Mucosa of stomach (tissue), 1 donor: ENCODE measurements at regions not wholly inside any gene's neighbourhood (a gene's known extent, or its start where the extent isn't known, plus 50 kb on each side); places are given as distances from the start of the nearest gene placed in this dataset.

Experiments
- H3K27me3 ChIP-seq: one replicate; pipeline ENCODE4 v1.7.0; 2013; ENCODE audit warnings: mild to moderate bottlenecking, low read length; ENCODE audit not compliant: control insufficient read depth, insufficient read depth
- H3K36me3 ChIP-seq: one replicate; pipeline ENCODE4 v1.7.0; 2013; ENCODE audit warnings: low read length; ENCODE audit not compliant: control insufficient read depth, insufficient read depth
- H3K4me1 ChIP-seq: one replicate; pipeline ENCODE4 v1.7.0; 2013; ENCODE audit warnings: mild to moderate bottlenecking, low read length; ENCODE audit not compliant: control insufficient read depth, insufficient read depth
- H3K4me3 ChIP-seq: one replicate; pipeline ENCODE4 v1.7.0; 2013; ENCODE audit warnings: low read length
- H3K9ac ChIP-seq: one replicate; pipeline ENCODE4 v1.7.0; 2013; ENCODE audit warnings: mild to moderate bottlenecking, low read length, moderate library complexity
- H3K9me3 ChIP-seq: one replicate; pipeline ENCODE4 v1.7.0; 2013; ENCODE audit warnings: mild to moderate bottlenecking, low read length, moderate library complexity; ENCODE audit not compliant: control insufficient read depth
- donor health status: Pancreatic carcinoma.

DNA sequence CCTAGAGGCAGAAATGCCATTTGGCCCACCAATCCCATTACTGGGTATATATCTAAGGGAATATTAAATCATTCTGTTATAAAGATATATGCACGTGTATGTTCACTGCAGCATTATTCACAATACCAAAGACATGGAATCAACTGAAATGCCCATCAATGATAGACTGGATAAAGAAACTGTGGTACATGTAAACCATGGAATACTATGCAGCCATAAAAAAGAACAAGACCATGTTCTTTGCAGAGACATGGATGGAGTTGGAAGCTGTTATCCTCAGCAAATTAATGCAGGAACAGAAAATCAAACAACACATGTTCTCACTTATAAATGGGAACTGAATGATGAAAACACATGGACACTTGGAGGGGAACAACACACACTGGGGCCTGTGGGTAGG is 458.4 kb downstream of the CD83 start:
- H3K36me3 ChIP-seq, result no peaks in the 10 kb centered on the region
- no peaks in the 10 kb centered on the region for H3K27me3 ChIP-seq
- H3K9me3 ChIP-seq, result no peaks in the 10 kb centered on the region
- no peak overlapping the region for H3K4me3 ChIP-seq
- H3K4me1 ChIP-seq, result no peaks in the 10 kb centered on the region
- H3K9ac ChIP-seq, result no peak overlapping the region

DNA sequence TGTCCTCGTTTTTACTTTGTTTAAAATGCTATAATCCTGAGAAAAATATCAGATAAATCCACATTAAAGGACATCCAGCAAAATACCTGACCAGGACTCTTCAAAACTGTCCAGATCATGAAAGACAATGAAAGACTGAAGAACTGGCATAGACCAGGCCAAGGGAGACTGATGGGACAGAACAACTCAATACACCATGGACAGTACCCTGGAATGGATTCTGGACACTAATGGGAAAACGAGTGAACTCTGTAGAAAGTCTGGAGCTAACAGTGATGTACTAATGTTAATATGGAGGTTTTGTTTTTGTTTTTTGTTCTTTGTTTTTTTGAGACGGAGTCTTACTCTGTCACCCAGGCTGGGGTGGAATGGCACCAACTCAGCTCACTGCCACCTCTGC is 461.4 kb downstream of the CD83 start:
- H3K36me3 ChIP-seq, result no peaks in the 10 kb centered on the region
- no peaks in the 10 kb centered on the region for H3K4me1 ChIP-seq
- H3K27me3 ChIP-seq, result no peaks in the 10 kb centered on the region
- no peak overlapping the region for H3K9ac ChIP-seq
- H3K4me3 ChIP-seq, result no peak overlapping the region
- no peaks in the 10 kb centered on the region for H3K9me3 ChIP-seq

DNA sequence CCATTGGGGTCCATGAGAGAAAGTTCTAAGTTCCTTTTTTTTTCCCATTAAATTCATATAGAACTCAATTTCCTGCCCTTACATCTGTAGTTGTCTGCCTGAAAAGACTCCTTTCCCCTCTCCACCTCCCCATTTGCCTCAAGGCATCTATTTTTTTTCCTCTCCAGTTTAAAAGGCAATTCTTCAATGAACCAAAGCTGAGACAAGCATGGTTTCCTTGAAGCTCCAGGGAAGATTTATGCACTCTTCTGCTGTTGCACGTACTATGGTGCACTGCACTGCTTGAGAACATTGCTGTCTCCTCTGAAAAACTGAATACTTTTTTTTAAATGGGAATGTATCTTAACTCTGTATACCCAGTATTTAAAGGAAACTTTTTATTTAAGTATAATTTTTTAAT is 465.2 kb downstream of the CD83 start:
- Histone ChIP-seq H3K27me3 (no peaks in the 10 kb centered on the region), H3K4me1 (no peaks in the 10 kb centered on the region), H3K9me3 (no peaks in the 10 kb centered on the region), H3K4me3 (no peak overlapping the region), H3K36me3 (no peaks in the 10 kb centered on the region), H3K9ac (no peak overlapping the region)

DNA sequence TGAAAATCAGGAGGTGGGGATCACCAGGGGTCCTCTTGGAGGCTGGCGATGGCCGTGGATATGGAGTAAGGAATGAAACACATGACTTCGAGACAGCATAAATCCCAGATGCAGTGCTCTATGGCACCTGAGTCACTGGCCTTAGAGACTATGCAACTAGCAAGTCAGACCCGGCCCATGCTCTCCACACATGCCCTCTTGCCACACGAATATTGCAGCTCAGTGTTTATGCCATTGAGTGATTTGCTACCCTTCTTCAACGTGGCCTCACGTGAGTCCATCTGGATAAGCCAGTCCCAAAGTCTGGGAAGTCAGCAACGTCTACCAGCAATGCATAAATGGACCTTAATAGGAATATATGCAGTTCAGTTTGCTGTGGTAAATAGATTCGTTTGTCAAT is 466.3 kb downstream of the CD83 start:
- Histone ChIP-seq H3K36me3 (no peaks in the 10 kb centered on the region), H3K9ac (no peak overlapping the region), H3K9me3 (no peaks in the 10 kb centered on the region), H3K27me3 (no peaks in the 10 kb centered on the region), H3K4me1 (no peaks in the 10 kb centered on the region), H3K4me3 (no peak overlapping the region)

DNA sequence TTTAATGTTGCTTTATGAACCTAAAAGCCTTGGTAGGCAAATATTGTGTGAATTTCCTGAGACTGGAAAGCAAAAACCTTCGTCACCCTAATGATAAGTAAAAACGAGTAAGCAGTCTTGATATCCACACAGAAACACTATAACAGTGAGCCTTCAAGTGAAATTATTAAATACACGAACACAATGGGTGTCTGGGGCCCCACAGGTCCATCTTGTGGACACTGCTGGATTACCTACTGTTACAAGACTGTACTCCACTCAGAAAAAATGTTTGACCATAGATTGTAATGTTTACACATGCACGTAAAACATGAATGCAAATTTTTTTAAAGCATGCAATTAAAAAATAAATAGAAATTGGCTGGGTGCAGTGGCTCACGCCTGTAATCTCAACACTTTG is 466.9 kb downstream of the CD83 start:
- Histone ChIP-seq H3K4me3 (no peak overlapping the region), H3K27me3 (no peaks in the 10 kb centered on the region), H3K36me3 (no peaks in the 10 kb centered on the region), H3K4me1 (no peaks in the 10 kb centered on the region), H3K9ac (no peak overlapping the region), H3K9me3 (no peaks in the 10 kb centered on the region)

DNA sequence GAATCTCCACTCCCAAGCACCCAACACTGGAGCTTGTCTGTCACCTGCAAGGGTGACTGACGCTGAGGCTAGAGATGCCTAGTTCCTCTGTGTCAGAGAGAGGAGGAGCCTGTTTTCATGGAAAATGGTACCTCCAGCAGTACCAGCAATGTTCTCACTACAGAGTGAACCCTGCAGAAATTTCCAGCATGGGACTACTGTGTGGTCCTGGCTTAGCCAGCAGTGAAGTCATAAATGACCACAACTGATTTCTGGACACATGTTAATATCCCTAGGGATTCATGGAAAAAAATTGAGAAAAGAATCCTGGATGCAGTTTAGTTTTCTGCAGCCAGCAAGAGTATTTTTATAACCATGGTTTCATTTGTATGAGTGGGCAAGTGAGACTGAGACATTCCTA is 468.1 kb downstream of the CD83 start:
- Histone ChIP-seq H3K4me3 (no peak overlapping the region), H3K36me3 (no peaks in the 10 kb centered on the region), H3K9me3 (no peaks in the 10 kb centered on the region), H3K9ac (no peak overlapping the region), H3K4me1 (no peaks in the 10 kb centered on the region), H3K27me3 (no peaks in the 10 kb centered on the region)

DNA sequence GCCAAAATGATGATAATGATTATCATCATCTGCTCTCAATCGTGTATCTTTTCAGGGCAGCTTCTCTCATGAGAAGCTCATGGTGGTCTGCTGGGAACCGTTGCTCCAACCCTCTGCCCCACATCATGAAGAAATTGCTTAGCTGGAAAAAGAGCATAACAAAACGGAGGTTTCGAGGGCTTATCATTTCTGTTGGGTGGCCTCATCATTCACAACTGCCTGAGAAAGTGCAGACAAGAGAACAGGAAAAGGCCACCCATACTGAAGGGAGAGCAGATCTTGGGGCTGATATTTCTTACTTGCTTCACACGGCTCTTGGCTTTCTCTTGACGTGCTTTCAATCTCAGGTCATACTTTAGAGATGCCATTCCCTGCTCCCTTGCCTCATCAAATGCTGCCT is 471.6 kb downstream of the CD83 start:
- no peak overlapping the region for H3K4me3 ChIP-seq
- no peaks in the 10 kb centered on the region for H3K36me3 ChIP-seq
- H3K4me1 ChIP-seq, result no peaks in the 10 kb centered on the region
- H3K9me3 ChIP-seq, result no peaks in the 10 kb centered on the region
- no peaks in the 10 kb centered on the region for H3K27me3 ChIP-seq
- no peak overlapping the region for H3K9ac ChIP-seq

DNA sequence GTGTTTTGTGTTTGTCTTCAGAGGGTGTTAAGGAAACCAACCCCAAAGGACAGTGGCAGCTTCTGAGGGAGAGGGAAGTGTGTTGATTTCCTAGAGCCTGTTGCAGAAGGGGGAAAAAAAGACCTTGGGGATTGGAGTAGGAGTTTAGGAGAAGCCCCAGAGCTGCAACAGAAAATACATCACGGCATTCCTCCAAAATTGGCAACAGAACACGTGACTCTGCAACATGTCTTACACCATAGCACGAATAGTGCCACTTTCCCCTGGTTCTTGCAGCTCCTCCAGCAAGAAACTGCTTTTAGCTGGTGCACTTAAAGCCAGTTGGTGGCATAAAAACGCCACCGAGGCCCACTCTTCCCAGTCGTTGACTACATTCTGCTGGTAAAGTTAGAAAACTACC is 473.0 kb downstream of the CD83 start:
- H3K4me3 ChIP-seq, result no peak overlapping the region
- no peak overlapping the region for H3K9ac ChIP-seq
- no peaks in the 10 kb centered on the region for H3K27me3 ChIP-seq
- no peaks in the 10 kb centered on the region for H3K4me1 ChIP-seq
- no peaks in the 10 kb centered on the region for H3K9me3 ChIP-seq
- no peaks in the 10 kb centered on the region for H3K36me3 ChIP-seq

DNA sequence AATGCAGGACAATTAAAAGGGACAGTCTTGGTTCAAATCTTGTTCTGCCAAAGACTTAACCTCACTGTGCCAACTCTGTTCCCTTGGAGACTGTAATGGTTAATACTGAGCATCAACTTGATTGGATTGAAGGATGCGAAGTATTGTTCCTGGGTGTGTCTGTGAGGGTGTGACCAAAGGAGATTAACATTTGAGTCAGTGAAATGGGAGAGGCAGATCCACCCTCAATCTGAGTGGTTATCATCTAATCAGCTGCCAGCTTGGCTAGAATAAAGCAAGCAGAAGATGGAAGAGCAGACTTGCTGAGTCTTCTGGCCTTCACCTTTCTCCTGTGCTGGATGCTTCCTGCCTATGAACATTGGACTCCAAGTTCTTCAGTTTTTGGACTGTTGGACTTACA is 474.4 kb downstream of the CD83 start:
- Histone ChIP-seq H3K4me1 (no peaks in the 10 kb centered on the region), H3K27me3 (no peaks in the 10 kb centered on the region), H3K9ac (no peak overlapping the region), H3K4me3 (no peak overlapping the region), H3K36me3 (no peaks in the 10 kb centered on the region), H3K9me3 (no peaks in the 10 kb centered on the region)

DNA sequence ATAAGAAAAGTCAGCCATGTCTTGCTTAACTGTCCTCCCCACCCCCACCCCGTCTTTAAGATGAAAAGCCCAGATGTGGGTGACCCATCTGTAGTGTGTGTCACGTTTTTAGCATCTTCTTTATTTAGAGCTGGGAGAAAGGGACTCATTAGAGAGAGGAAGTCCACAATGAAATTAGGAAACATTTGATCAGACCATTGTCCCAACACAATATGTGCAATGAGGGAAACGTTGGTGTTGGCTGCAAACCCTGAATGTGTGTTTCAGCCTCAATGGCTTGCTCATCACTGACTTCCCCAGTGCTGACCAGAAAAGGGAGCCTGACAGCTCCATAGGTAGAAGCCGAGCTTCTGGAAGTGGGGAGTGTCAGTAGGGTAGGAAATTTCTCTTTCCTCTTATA is 475.7 kb downstream of the CD83 start:
- Histone ChIP-seq H3K9me3 (no peaks in the 10 kb centered on the region), H3K4me1 (no peaks in the 10 kb centered on the region), H3K36me3 (no peaks in the 10 kb centered on the region), H3K9ac (no peak overlapping the region), H3K4me3 (no peak overlapping the region), H3K27me3 (no peaks in the 10 kb centered on the region)

DNA sequence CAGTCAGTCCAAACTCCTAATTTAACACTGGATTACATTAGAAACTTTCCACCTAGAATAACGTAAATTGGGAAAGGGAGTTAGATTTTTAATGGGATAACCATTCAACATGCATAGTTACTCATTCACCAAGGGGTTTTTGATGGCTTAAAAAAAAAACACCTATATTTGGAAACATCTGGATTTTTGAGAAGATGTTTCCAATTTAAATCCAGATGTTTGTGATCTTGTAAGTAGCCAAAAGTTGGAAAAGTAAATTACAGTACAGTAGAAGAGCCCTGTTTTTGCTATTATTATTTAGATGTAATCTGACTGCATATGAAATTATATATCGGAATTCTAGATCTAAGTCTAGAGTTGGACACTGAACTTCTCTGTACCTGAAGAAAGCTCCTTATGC is 478.2 kb downstream of the CD83 start:
- Histone ChIP-seq H3K9ac (no peak overlapping the region), H3K9me3 (no peaks in the 10 kb centered on the region), H3K4me1 (no peaks in the 10 kb centered on the region), H3K27me3 (no peaks in the 10 kb centered on the region), H3K36me3 (no peaks in the 10 kb centered on the region), H3K4me3 (no peak overlapping the region)

DNA sequence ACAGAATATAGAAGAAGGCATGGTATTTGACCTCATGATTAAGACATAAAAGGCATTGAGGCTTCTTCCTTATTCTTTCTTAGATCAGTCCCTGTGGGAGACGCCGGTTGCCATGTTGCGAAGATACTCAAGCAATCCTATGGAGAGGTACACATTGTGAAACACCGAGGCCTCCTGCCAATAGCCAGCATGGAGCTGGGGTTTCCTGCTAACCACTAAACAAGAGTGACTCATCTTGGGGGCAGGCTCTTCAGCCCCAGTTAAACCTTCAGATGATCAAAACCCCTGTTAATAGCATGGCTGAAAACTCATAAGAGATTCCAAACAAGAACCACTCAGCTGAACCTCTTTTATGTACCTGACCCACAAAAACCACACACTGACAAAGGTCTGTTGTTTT is 478.8 kb downstream of the CD83 start:
- Histone ChIP-seq H3K9me3 (no peaks in the 10 kb centered on the region), H3K27me3 (no peaks in the 10 kb centered on the region), H3K4me3 (no peak overlapping the region), H3K36me3 (no peaks in the 10 kb centered on the region), H3K4me1 (peaks cover under 1% of the 10 kb centered on the region), H3K9ac (no peak overlapping the region)

DNA sequence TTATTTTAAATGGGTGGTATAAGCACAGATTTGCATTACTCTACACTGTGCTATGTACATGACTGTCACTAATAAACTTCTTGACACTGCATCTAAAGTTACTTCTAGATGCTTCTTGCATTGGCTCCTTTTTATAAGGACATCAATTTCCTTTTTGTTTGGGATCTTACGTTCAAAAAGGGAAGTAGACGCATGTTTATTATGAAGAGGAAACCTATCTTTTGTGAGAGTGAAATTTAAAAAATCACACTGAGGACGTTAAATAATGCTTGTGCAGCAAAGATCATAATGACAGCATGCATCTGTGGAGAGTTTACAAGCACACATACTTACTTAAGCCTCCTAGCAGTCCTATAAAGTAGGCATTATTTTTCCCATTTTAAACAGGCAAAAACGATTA is 479.5 kb downstream of the CD83 start:
- no peak overlapping the region for H3K9ac ChIP-seq
- H3K9me3 ChIP-seq, result no peaks in the 10 kb centered on the region
- no peak overlapping the region for H3K4me3 ChIP-seq
- H3K27me3 ChIP-seq, result no peaks in the 10 kb centered on the region
- no peaks in the 10 kb centered on the region for H3K36me3 ChIP-seq
- H3K4me1 ChIP-seq, result peaks cover 6% of the 10 kb centered on the region
